A549 (cell line): ENCODE measurements at regions not wholly inside any gene's neighbourhood (a gene's known extent, or its start where the extent isn't known, plus 50 kb on each side); places are given as distances from the start of the nearest gene placed in this dataset.

Experiments
- ATAC-seq, 2 experiments: fragments of 200-7000 bp in 1 of 2; fragments of >200 bp in 1 of 2; cut with Nextera tagmentation in 1 of 2; cut with Tn5 transposase in 1 of 2; 3 replicates each; pipeline versions ENCODE4 v1.8.0 to v1.9.1; 2018 to 2020; ENCODE audit warnings: mild to moderate bottlenecking in 1 of 2, moderate library complexity in 1 of 2
- CTCF ChIA-PET: fragments of 300-600 bp; sonication (Branson Sonifier 250); formaldehyde crosslinking; extraction: SDS; loops from one replicate; lab custom pipeline; 2021; ENCODE audit warnings: antibody characterized with exemption, inconsistent platforms; lab: Yijun Ruan, JAX
- POLR2A ChIA-PET: fragments of 350-600 bp; formaldehyde crosslinking; extraction: SDS; loops from one replicate; lab custom pipeline; 2021; ENCODE audit warnings: antibody characterized with exemption, inconsistent platforms; lab: Yijun Ruan, JAX
- DNase-seq, 2 experiments: peaks; one replicate each; pipeline versions ENCODE4 v3.0.0 to v3.0.0-alpha.2; 2011 to 2016; ENCODE audit warnings: low read depth in 1 of 2, low spot score in 1 of 2
- FAIRE-seq: peaks from 2 replicates; lab custom pipeline; 2011; peaks lifted over from hg19 to GRCh38; lab: Jason Lieb, UNC
- H3K27ac ChIP-seq, 2 experiments: fragments of >200 bp; sonication (Bioruptor Twin); formaldehyde crosslinking; 3 replicates each; pipeline ENCODE4 v1.5.1; 2016 to 2017
- H3K4me1 ChIP-seq: fragments of >200 bp; sonication (Bioruptor Twin); formaldehyde crosslinking; 3 replicates; pipeline ENCODE4 v1.6.1; 2016
- H3K4me2 ChIP-seq: fragments of >200 bp; sonication (Bioruptor Twin); formaldehyde crosslinking; 3 replicates; pipeline ENCODE4 v1.6.1; 2016
- H3K4me3 ChIP-seq: fragments of >200 bp; sonication (Bioruptor Twin); formaldehyde crosslinking; 3 replicates; pipeline ENCODE4 v1.5.1; 2016
- H3K9me3 ChIP-seq: fragments of >200 bp; sonication (Bioruptor Twin); formaldehyde crosslinking; 3 replicates; pipeline ENCODE4 v1.6.1; 2016
- ATOH8 ChIP-seq: fragments of 250-450 bp; sonication (Bioruptor Pico); IDR thresholded peaks from 2 replicates; pipeline ENCODE4 v1.5.0; 2020; ENCODE audit warnings: low read depth, mild to moderate bottlenecking, moderate library complexity
- BHLHE40 ChIP-seq: IDR thresholded peaks from 2 replicates; pipeline ENCODE4 v1.6.1; 2012; ENCODE audit warnings: low read depth, low read length, inconsistent platforms
- CEBPB ChIP-seq, 2 experiments: fragments of >200 bp in 1 of 2; sonication (Bioruptor Twin) in 1 of 2; formaldehyde crosslinking in 1 of 2; IDR thresholded peaks; 2 replicates each; pipeline ENCODE4 v1.6.1; 2012 to 2016
- CHD2 ChIP-seq: fragments of 150-350 bp; IDR thresholded peaks from 2 replicates; pipeline ENCODE4 v1.6.1; 2014; ENCODE audit warnings: low read length; ENCODE audit not compliant: partially characterized antibody
- CHD4 ChIP-seq: fragments of 200-600 bp; sonication (generic); IDR thresholded peaks from 2 replicates; pipeline ENCODE4 v1.6.1; 2016; ENCODE audit warnings: antibody characterized with exemption, mild to moderate bottlenecking, borderline replicate concordance
- EHF ChIP-seq: fragments of 250-450 bp; sonication (Bioruptor Pico); IDR thresholded peaks from 2 replicates; pipeline ENCODE4 v1.5.0; 2020; ENCODE audit warnings: mild to moderate bottlenecking
- ELK1 ChIP-seq: fragments of 150-350 bp; IDR thresholded peaks from 2 replicates; pipeline ENCODE4 v1.6.1; 2014; ENCODE audit warnings: low read depth, mild to moderate bottlenecking, low read length
- EP300 ChIP-seq, 2 experiments: fragments of >200 bp; sonication (Bioruptor Twin); formaldehyde crosslinking; IDR thresholded peaks; 2 replicates in 1 of 2; 3 replicates in 1 of 2; pipeline ENCODE4 v1.6.1; 2016 to 2017
- FOSB ChIP-seq: fragments of 250-450 bp; sonication (Bioruptor Pico); IDR thresholded peaks from 2 replicates; pipeline ENCODE4 v1.5.0; 2020; ENCODE audit warnings: mild to moderate bottlenecking, moderate library complexity
- FOXS1 ChIP-seq: fragments of 250-450 bp; sonication (Bioruptor Pico); IDR thresholded peaks from 2 replicates; pipeline ENCODE4 v1.5.0; 2020; ENCODE audit warnings: mild to moderate bottlenecking, moderate library complexity
- GATA3 ChIP-seq: IDR thresholded peaks from 2 replicates; pipeline ENCODE4 v1.6.1; 2012; ENCODE audit warnings: borderline replicate concordance
- HOXB13 ChIP-seq: fragments of 250-450 bp; sonication (Bioruptor Pico); IDR thresholded peaks from 2 replicates; pipeline ENCODE4 v1.5.0; 2020; ENCODE audit warnings: low read depth, mild to moderate bottlenecking, moderate library complexity
- JUN ChIP-seq, 2 experiments: fragments of >200 bp; sonication (Bioruptor Twin); formaldehyde crosslinking; IDR thresholded peaks; 2 replicates in 1 of 2; 3 replicates in 1 of 2; pipeline ENCODE4 v1.6.1; 2016 to 2017
- JUNB ChIP-seq: fragments of >200 bp; sonication (Bioruptor Twin); formaldehyde crosslinking; IDR thresholded peaks from 2 replicates; pipeline ENCODE4 v1.6.1; 2016
- KDM1A ChIP-seq: fragments of 200-600 bp; sonication (generic); IDR thresholded peaks from 2 replicates; pipeline ENCODE4 v1.6.1; 2016; ENCODE audit warnings: low read depth, mild to moderate bottlenecking
- KDM5A ChIP-seq: fragments of 200-600 bp; sonication (generic); IDR thresholded peaks from 2 replicates; pipeline ENCODE4 v1.6.1; 2016; ENCODE audit warnings: antibody characterized with exemption, mild to moderate bottlenecking
- MAFK ChIP-seq: fragments of 450-650 bp; IDR thresholded peaks from 2 replicates; pipeline ENCODE4 v1.6.1; 2014; ENCODE audit not compliant: partially characterized antibody
- NPAS2 ChIP-seq: fragments of 250-450 bp; sonication (Bioruptor Pico); IDR thresholded peaks from 2 replicates; pipeline ENCODE4 v1.8.0; 2022; ENCODE audit warnings: mild to moderate bottlenecking, moderate library complexity, borderline replicate concordance
- PBX3 ChIP-seq: IDR thresholded peaks from 2 replicates; pipeline ENCODE4 v1.6.1; 2012
- RARB ChIP-seq: fragments of 250-450 bp; sonication (Bioruptor Pico); IDR thresholded peaks from 2 replicates; pipeline ENCODE4 v1.8.0; 2021; ENCODE audit warnings: mild to moderate bottlenecking, moderate library complexity
- REST ChIP-seq: fragments of 200-600 bp; sonication (generic); IDR thresholded peaks from 2 replicates; pipeline ENCODE4 v1.6.1; 2016; ENCODE audit warnings: antibody characterized with exemption, mild to moderate bottlenecking, moderate library complexity
- RFX5 ChIP-seq: fragments of 450-650 bp; IDR thresholded peaks from 2 replicates; pipeline ENCODE4 v1.7.1; 2014; ENCODE audit warnings: antibody characterized with exemption, mild to moderate bottlenecking, moderate library complexity
- TP53 ChIP-seq: fragments of 250-450 bp; sonication (Bioruptor Pico); IDR thresholded peaks from 2 replicates; pipeline ENCODE4 v1.5.0; 2021; ENCODE audit warnings: mild to moderate bottlenecking, moderate library complexity
- USF2 ChIP-seq: fragments of 450-650 bp; IDR thresholded peaks from 2 replicates; pipeline ENCODE4 v1.6.1; 2014; ENCODE audit warnings: antibody characterized with exemption
- WGBS: methylation state at CpG from one replicate; pipeline ENCODE4 v1.1.6; 2017; ENCODE audit errors: missing lambda C conversion rate; 5-methylcytosine and 5-hydroxymethylcytosine counted together

- Histone ChIP-seq H3K27ac (no peak overlapping the region), H3K9me3 (0 out of 3 replicates have a peak, but pooled peaks cover 3% of the 10 kb centered on the region), H3K4me1 (no peaks in the 10 kb centered on the region), H3K4me3 (no peak overlapping the region), H3K4me2 (no peak overlapping the region)
- FAIRE-seq = peak; percentile 59
- 49% methylated on average over 4 of the region's 4 CpGs for WGBS
- no peak for ATAC-seq
- DNase-seq = no peak
- ChIA-PET CTCF (interaction anchor here (1.3 kb wide), 1 partner anchor 727 kb away, joined by 3 read pairs; no protein-coding TSS in a partner anchor), POLR2A (no interaction called here)
- no peak for TF ChIP-seq JUN (IDR thresholded peaks at IDR 0.05)
- no peak for TF ChIP-seq ATOH8 (CRISPR knock-in tag)
- no peak for TF ChIP-seq MAFK
- no peak for TF ChIP-seq CEBPB (IDR thresholded peaks at IDR 0.05)
- TF ChIP-seq CHD4 = no peak
- no peak for TF ChIP-seq NPAS2 (CRISPR knock-in tag)
- no peak for TF ChIP-seq RFX5
- TF ChIP-seq FOXS1 (CRISPR knock-in tag) = no peak
- no peak for TF ChIP-seq KDM1A
- no peak for TF ChIP-seq RARB
- no peak for TF ChIP-seq KDM5A
- TF ChIP-seq FOSB (CRISPR knock-in tag) = no peak
- TF ChIP-seq EHF (CRISPR knock-in tag) = no peak
These were observed 101.8 kb upstream of the NLRP1 start for GRCh38 chr17:5686074-5686635.

GRCh38 chr17:5687646-5688045 lies 103.3 kb upstream of the NLRP1 start:
- H3K4me2 ChIP-seq = no peak overlapping the region
- no peak overlapping the region for H3K4me3 ChIP-seq
- 21% methylated on average over 8 of the region's 8 CpGs for WGBS
- no peaks in the 10 kb centered on the region for H3K4me1 ChIP-seq
- ChIA-PET POLR2A (no interaction called here), CTCF (interaction anchor here (1.1 to 1.5 kb wide), 3 partner anchors 17 to 207 kb away, joined by 3 to 6 read pairs (median 5); no protein-coding TSS in a partner anchor)
- TF ChIP-seq REST (no peak), BHLHE40 (no peak), KDM5A (no peak), ELK1 (no peak), TP53 (no peak), JUNB (no peak)
- ATAC-seq = no peak
- no peak for FAIRE-seq
- no peak for DNase-seq
- H3K9me3 ChIP-seq = no peaks in the 10 kb centered on the region
- H3K27ac ChIP-seq = no peak overlapping the region

- FAIRE-seq (no peak), DNase-seq (no peak), ATAC-seq (no peak)
- Histone ChIP-seq H3K4me2 (no peak overlapping the region), H3K9me3 (peaks cover 5% of the 10 kb centered on the region; the same call in 2 of the 3 replicates), H3K27ac (no peak overlapping the region), H3K4me1 (no peaks in the 10 kb centered on the region), H3K4me3 (no peak overlapping the region)
- CTCF ChIA-PET = interaction anchor here (0.6 to 3.5 kb wide), 3 partner anchors 13 to 644 kb away, joined by 3 to 17 read pairs (median 7); no protein-coding TSS in a partner anchor
- WGBS = 73% methylated on average over 8 of the region's 9 CpGs
- POLR2A ChIA-PET = no interaction called here
- no peak for TF ChIP-seq KDM5A
- no peak for TF ChIP-seq MAFK
- no peak for TF ChIP-seq EP300 (IDR thresholded peaks at IDR 0.05)
- no peak for TF ChIP-seq PBX3
- TF ChIP-seq CHD2 = no peak
- TF ChIP-seq FOSB (CRISPR knock-in tag) = no peak
- TF ChIP-seq USF2 = no peak
- no peak for TF ChIP-seq TP53
- TF ChIP-seq GATA3 = no peak
- no peak for TF ChIP-seq HOXB13 (CRISPR knock-in tag)
- no peak for TF ChIP-seq KDM1A
- TF ChIP-seq BHLHE40 = no peak
These were observed 109.5 kb upstream of the NLRP1 start for GRCh38 chr17:5693821-5694220.
